ENCODE measurements at regions not wholly inside any gene's neighbourhood (a gene's known extent, or its start where the extent isn't known, plus 50 kb on each side); places are given as distances from the start of the nearest gene placed in this dataset.

GRCh38 chr9:28413471-28413870 is 840.2 kb upstream of the C9orf72 start:
- TF ChIP-seq CTCF (conservative IDR thresholded peaks at IDR 0.05): no peak
- no peak overlapping the region for H3K27ac ChIP-seq (ENCODE audit: insufficient read length, low read depth, low read length)
- no peaks in the 10 kb centered on the region for H3K79me2 ChIP-seq (ENCODE audit: insufficient read depth, low read length)
- WGBS (ENCODE audit: extremely low coverage, insufficient read length, low lambda C conversion rate): no CpG with 5 or more reads among the region's 1 CpG
- no peak overlapping the region for H3K9ac ChIP-seq (ENCODE audit: extremely low read depth, insufficient read length, low read length)
- no peak overlapping the region for H3T11ph ChIP-seq (ENCODE audit: low read length)
- no peak overlapping the region for H2BK5ac ChIP-seq (ENCODE audit: insufficient read length, low read length)
- no peaks in the 10 kb centered on the region for H3K9me3 ChIP-seq (ENCODE audit: control insufficient read depth, low read depth, low read length)
- no peaks in the 10 kb centered on the region for H4K20me1 ChIP-seq (ENCODE audit: control insufficient read depth, insufficient read depth, insufficient read length)
- no peak overlapping the region for H3K4ac ChIP-seq (ENCODE audit: low read depth, low read length)
- no peak overlapping the region for H2BK20ac ChIP-seq (ENCODE audit: low read depth, low read length, poor library complexity, severe bottlenecking)
- no peaks in the 10 kb centered on the region for H3K4me1 ChIP-seq (ENCODE audit: insufficient read depth, low read length)
- no peak overlapping the region for H2AFZ ChIP-seq (ENCODE audit: low read length)
- no peak overlapping the region for H3K23ac ChIP-seq (ENCODE audit: insufficient read length, low read depth, low read length)
- H3K9me3 Mint-ChIP-seq: no peaks in the 10 kb centered on the region
- peak overlapping the region in 1 of 3 experiments; percentile 89; a peak in 1 of 7 replicates for H3K27ac Mint-ChIP-seq
- H3K4me1 Mint-ChIP-seq: peaks cover 0 to 4% of the 10 kb centered on the region in 2 experiments; a peak in 1 of 4 replicates
- no peak overlapping the region for H4K8ac ChIP-seq (replicated peaks; ENCODE audit: insufficient read length, low read depth, low read length)
- no peak overlapping the region for H4K5ac ChIP-seq (ENCODE audit: insufficient read length, low read depth, low read length)
- H4K91ac ChIP-seq (ENCODE audit: insufficient read length, low read depth, low read length): no peak overlapping the region
- no peaks in the 10 kb centered on the region for H3K27me3 Mint-ChIP-seq (ENCODE audit: low read depth)
- DNase-seq: no peak
- no peak overlapping the region for H3K18ac ChIP-seq (ENCODE audit: insufficient read length, low read depth, low read length)
- H3K23me2 ChIP-seq (ENCODE audit: insufficient read length, low read depth, low read length, poor library complexity, severe bottlenecking): no peaks in the 10 kb centered on the region
- H2BK12ac ChIP-seq (ENCODE audit: insufficient read length, low read depth, low read length): no peak overlapping the region
- H3K4me3 Mint-ChIP-seq: no peak overlapping the region
- no peak overlapping the region for H2BK120ac ChIP-seq (ENCODE audit: low read depth, low read length, poor library complexity, severe bottlenecking)
- H3K14ac ChIP-seq (ENCODE audit: insufficient read depth, low read length): no peak overlapping the region
- no peaks in the 10 kb centered on the region for H3K79me1 ChIP-seq (ENCODE audit: insufficient read depth, low read depth, low read length, poor library complexity, severe bottlenecking)
- no peak overlapping the region for H3K4me2 ChIP-seq (ENCODE audit: insufficient read depth, insufficient read length, low read length)
- H3K27me3 ChIP-seq (ENCODE audit: insufficient read depth, low read length): no peaks in the 10 kb centered on the region
- H3K56ac ChIP-seq (ENCODE audit: insufficient read length, low read depth, low read length): no peak overlapping the region
- H2AK5ac ChIP-seq (ENCODE audit: insufficient read length, low read length): no peak overlapping the region
- no peak overlapping the region for H2BK15ac ChIP-seq (ENCODE audit: low read depth, low read length)
- no peaks in the 10 kb centered on the region for H3K36me3 Mint-ChIP-seq (ENCODE audit: insufficient read depth in 1 of 3, low read depth in 3 of 3)

All from H9 (cell line).